Posterior cingulate gyrus (tissue), 11 donors: ENCODE measurements at regions not wholly inside any gene's neighbourhood (a gene's known extent, or its start where the extent isn't known, plus 50 kb on each side); places are given as distances from the start of the nearest gene placed in this dataset.
"Not testable (repeated sequence)": the region's sequence is repeated elsewhere in the genome, so short reads cannot be mapped to it uniquely, and the experiment has no call there.

ENCODE experiments used
- DNase-seq, 10 donors: peaks; one replicate each; pipeline versions ENCODE4 v3.0.0 to v3.0.0-alpha.2; 2020 to 2021; ENCODE audit warnings: mixed read lengths in 3 of 10
- intact Hi-C: fragments of 100-400 bp; cut with DNase I; formaldehyde crosslinking; loops from one replicate; pipeline ENCODE4 v1.15.1; 2023

DNA sequence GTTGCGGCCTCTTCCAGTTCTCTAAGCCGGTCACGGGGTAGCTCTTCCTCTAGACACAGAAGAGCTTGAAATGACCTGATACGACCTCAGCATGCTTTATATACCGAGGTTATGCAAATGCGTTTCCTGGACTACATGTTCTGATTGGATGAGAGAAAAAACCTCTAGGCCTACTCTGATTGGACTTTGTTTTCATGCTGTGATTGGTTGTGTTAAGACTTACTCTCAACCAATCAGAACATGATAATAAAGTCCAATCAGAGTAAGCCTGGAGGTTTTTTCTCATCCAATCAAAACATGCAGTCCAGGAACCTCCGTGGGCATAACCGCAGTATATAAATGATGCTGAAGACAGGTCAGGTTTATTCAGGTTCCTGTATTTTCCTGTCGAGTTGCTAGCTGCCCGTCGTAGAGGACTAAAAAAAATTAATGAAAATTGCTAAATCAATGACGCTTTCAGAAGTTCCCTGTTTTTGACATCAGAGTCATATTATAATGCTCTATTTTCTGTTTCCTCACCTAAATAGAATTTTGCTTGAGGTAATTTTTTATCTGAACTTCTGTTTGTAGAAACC, 177.4 kb downstream of the POTEB3 start:
- DNase-seq, result no peak
- intact Hi-C loops, result no loop called here

DNA sequence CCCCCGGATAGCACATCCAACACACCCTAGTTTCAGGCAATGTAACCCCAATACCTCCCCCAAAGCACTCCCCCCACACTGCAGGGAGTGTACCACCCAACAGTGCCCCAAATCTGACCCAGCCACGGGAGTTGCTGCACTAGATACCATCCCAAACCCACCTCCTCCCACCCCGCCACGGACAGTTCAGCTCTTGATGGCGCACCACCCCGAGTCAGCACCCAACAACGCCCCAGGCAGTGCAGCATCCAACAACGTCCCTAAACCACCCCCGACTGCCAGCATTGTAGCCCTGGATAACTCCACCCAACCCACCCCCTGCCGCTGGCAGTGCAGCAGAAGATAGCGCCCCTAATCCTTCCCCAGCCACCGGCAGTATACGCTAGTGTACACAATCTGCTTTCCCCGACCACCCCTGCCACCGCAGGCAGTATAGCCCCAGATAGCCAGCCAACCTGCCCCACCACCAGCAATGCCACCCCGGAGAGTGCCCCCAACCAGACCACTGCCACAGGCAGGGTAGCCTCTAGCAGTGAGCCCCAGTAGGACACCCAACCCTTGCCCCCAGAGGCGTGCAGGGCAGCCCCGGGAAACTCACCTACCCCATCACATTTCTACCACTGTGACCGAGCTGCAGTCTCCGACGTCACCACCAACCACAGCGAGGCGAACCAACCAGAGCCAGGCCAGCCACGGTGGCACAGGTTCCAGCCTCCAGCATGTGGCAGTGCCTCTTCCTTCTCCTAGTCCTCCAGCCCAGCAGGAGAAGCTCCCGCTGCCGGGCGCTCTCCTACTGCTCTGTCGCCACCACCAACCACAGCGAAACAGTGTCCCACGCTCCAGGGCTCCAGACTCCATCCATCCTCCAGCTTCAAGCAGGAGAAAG, 178.1 kb downstream of the POTEB3 start:
- intact Hi-C loops, result no loop called here
- peak in 5 of 10 donors; percentile 21 to 92 (median 78) for DNase-seq

DNA sequence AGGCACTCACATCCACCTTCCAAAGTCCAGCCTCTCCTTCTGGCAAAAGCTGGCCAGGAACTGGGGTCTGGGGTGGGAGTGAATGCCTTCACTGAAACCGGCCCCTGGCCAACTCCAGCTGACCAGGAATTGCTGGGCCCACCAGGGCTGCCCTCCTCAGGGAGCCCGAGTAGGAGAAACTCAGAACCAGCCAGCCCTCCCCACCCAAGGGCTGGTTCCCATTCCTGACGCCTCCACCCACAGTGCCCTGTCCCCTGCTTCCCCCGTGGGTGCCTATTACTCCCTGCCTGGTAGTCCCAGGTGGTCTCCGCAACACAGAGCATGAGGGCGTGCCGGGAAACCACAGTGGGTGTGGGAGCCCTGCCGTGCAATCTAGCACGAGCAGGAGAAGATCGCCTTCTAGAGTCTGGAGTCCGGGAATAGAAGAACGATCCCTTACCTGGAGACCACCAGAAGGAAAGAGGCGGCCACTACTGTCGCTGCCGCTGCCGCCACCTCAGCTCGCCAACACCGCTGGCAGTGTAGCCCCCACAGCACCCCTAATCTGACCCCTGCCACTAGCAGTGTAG, 178.8 kb downstream of the POTEB3 start:
- DNase-seq, result peak in 4 of 10 donors; percentile 34 to 90 (median 69)
- intact Hi-C loops, result no loop called here

DNA sequence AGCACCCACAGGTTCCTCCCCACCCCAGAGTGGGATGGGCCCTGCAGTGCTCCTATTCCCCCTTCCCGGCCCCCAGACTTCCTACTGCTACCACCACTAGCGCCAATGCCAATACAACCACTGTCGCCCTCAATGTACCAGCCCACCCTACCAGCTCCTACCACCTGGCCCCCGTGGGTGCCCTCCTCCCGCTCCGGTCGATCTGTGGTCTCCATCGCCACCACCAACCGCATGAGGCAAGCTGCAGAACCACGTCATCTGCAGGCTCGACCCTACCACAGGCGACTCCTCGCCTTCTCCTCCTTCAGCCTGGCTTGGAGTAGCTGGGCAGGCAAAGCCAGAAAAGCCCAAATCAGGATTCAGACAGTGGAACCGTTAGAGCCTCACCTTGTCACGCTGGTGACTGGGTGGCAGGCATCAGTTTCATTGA, 179.3 kb downstream of the POTEB3 start:
- intact Hi-C loops, result no loop called here
- peak in 6 of 10 donors; percentile 17 to 90 (median 52) for DNase-seq

DNA sequence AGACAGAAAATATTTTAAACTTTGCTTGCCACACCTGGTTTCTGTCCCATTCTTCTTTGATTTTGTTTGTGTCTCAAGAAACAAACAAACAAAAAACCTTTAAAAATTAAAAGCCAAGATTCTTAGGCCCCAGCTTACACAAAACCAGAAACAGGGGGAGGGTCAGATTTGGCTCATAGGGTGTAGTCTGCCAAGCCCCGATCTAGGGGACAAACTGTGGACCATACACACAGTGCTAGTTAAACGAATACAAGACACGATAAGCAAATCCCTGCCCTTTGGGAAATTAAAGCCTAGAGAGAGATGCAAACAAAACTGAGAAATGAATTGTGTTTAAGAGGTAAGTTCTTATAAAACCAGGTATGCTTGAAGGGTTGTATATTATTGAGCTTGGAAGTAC, 181.7 kb downstream of the POTEB3 start:
- intact Hi-C loops, result not testable (repeated sequence)
- peak in 1 of 10 donors; percentile 61 for DNase-seq

DNA sequence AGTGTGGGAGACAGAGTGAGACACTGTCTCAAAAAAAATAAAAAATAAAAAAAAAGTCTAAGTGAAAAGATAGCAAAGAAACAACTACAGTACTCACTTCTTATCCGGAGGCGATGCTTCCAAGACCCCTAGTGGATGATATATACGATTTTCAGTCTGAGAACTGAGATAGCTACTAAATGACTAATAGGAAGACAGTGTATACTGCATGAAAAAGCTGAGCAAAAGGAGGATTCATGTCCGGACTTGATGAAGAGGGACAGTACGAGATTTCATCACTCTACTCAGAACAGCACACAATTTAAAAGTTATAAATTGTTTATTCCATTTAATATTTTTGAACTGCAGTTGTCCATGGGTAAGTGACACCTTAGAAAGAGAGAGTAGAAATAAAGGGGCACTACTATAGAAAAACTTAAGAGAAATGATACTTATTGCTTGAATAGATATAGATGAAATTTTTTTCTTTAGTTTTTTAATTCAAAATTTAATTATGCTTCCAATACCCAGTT, 190.7 kb downstream of the POTEB3 start:
- intact Hi-C loops, DNase-seq: not testable (repeated sequence)
